Embryonic facial prominence (tissue), 1 donor: ENCODE measurements at regions not wholly inside any gene's neighbourhood (a gene's known extent, or its start where the extent isn't known, plus 50 kb on each side); places are given as distances from the start of the nearest gene placed in this dataset.

Experiments
- DNase-seq: peaks from one replicate; pipeline ENCODE4 v3.0.0-alpha.2; 2016; ENCODE audit errors: extremely low spot score

DNA sequence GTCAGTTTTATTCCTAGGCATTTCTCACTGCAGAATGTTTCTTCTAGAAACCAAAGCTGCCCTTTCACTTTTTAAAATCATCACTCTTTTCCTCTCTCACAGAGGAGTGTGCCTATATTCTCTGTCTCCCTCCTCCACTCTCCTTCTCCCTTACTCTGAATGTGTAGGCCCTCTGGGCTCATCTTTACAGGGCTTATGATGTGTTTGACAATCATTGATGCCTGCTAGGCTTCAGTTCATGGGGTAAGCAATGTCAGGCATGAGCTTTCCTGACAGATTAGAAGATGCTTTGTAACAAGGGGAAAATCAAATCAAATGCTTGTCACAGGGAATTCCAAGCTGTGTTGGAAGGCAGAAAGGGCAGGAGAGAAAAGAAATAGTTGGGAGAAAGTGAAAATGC lies 742.9 kb downstream of the SORCS3 start:
- no peak for DNase-seq

DNA sequence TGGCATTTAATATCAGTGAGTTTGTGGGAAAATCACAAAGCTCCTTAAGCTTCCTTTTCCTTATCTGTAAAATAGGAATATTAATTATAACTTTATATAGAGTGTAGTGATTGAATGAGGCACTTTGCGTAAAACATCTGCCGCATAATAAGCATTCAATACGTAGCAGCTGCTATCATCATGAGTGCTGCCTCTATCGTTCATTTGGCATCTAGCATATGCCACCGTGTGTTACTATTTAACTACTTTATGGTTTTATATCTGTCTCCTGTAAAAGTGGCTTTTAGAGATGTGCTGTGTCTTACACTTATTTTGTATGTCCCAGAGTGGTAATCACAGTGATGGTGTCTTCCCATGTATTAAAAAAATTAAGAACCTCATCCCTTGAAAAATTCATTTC lies 729.6 kb downstream of the SORCS3 start:
- DNase-seq: no peak

- DNase-seq: no peak
Observed at GRCh38 chr10:105359708-105360107, 718.6 kb downstream of the SORCS3 start.

GRCh38 chr10:105358911-105359310 lies 717.8 kb downstream of the SORCS3 start:
- DNase-seq: no peak

DNA sequence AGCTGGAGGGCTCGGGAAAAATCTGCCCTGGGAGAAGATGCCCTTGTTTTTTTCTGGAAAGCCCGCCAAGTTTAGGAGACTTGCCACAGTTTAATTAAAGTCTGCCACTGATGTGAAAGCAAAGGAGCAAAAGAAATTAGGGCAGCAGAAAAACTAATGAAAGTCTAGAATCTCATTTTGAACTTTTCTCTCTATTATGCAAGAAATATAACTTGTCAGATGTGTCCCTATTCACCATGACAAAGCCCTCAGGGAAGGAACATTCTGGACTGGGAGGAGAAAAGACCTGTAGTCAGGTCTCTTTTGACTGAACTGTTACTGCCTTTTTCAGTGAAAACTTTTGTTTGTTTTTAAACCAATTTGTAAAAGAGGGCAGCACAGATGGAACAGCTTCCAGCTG lies 715.5 kb downstream of the SORCS3 start:
- no peak for DNase-seq

GRCh38 chr10:105354010-105354409 lies 712.9 kb downstream of the SORCS3 start:
- no peak for DNase-seq

DNA sequence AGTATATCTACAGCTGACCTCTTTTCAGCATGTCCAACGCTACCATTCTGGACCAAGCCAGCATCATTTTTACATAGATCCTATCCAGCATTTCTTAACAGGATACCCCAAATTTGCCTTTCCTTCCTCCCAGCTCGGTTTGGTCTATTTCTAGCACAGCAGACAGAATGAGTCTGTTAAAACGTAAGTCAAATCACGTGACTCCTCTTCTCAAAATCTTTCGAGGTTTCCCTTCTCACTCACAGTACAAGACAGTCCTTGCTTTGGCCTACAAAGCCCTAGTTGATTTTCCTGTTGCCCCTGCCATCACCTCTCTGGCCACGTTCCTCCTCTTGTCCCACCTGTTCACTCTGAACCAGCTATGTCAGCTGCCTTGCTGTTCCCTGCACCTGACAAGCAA lies 711.7 kb downstream of the SORCS3 start:
- DNase-seq: no peak

DNA sequence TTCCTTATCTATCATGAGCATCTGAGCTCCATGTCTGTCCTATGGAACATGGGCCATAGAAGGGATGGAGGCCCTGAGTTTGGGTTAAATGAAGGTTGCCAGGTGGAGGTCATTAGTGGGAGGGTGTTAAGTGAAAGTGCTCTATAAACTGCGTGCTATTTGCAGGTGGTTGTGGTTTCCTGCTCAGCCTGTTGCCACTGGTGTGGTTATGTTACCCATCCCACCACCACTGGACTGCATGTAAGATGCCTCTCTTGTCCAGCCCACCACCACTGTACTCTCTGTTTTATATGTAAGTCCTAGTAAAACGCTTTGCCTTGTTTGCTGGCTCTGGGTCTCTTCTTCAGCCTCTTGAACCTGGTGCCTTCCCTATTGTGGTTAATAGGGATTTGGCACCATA lies 711.2 kb downstream of the SORCS3 start:
- no peak for DNase-seq

DNA sequence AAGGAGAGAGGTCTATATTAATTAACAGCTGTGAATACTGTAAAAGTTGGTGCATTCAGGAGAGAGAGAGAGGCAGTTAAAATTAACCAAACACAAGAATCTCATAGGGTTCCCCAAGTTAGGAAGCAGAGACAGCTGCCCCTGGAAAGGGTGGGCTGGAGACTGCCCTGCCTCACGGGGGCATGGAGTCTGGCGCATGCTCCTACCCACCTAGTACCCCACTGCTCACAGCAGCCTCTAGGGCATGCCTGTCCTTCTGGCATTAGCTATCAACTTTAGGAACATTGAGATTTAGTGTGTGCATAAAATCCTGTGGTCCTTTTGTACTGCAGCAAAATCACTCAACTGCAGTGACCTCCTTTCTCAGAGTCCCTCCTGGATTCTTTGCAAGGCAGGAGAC lies 710.1 kb downstream of the SORCS3 start:
- no peak for DNase-seq

DNA sequence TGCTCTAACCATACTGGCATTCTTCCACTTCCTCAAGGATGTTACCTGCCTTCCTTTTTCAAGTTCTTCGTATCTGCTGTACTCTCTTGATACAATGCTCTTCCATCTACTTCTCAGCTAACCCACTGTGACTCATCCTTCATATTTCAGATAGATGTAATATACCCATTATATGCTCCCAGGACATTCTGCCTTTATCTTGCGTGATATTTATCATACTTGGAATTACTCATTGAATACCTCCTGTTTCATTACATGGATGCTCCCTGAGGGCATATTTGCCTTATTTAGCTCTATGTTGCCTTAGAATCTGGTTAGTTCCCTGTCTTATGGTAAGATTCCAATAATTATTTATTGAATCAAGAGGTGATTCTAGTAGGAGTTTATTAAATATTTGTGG lies 706.4 kb downstream of the SORCS3 start:
- no peak for DNase-seq

DNA sequence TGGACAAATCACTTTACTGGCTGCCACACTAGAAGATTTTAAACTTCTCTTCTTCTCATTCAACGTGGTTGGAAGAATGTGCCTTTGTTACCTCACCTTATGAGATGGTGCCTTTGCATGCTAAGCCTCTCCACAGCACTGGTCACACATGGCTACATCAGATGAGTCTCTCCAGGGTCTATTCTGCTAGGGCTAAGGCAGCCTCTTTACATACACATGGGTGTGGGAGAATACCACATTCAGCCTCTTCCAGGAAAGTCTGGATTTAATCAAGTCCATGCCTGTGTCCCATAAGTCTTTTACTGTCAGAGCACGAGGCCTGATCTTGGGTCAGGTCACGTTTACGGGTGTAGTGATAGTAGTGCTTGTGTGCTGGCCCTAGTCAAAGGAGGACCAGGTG lies 701.5 kb downstream of the SORCS3 start:
- DNase-seq: no peak

GRCh38 chr10:105339669-105340068 lies 698.6 kb downstream of the SORCS3 start:
- no peak for DNase-seq

GRCh38 chr10:105328503-105329133 lies 687.5 kb downstream of the SORCS3 start:
- DNase-seq: no peak
